HAP-1 (cell line): ENCODE measurements at regions not wholly inside any gene's neighbourhood (a gene's known extent, or its start where the extent isn't known, plus 50 kb on each side); places are given as distances from the start of the nearest gene placed in this dataset.
"Not testable (repeated sequence)": the region's sequence is repeated elsewhere in the genome, so short reads cannot be mapped to it uniquely, and the experiment has no call there.

Experiments used
- DNase-seq, 2 experiments: peaks; one replicate each; pipeline ENCODE4 v3.0.0-alpha.2; 2016 to 2020; ENCODE audit warnings: low spot score in 2 of 2
- H3K27me3 ChIP-seq: fragments of 250-450 bp; sonication (Bioruptor Pico); 2 replicates; pipeline ENCODE4 v1.5.1; 2020; ENCODE audit warnings: low read depth, mild to moderate bottlenecking, moderate library complexity
- H3K36me3 ChIP-seq: fragments of 250-450 bp; sonication (Bioruptor Pico); replicated peaks from 2 replicates; pipeline ENCODE4 v1.5.1; 2020; ENCODE audit warnings: mild to moderate bottlenecking
- H3K4me1 ChIP-seq: fragments of 250-450 bp; sonication (Bioruptor Pico); 2 replicates; pipeline ENCODE4 v1.5.1; 2020; ENCODE audit warnings: mild to moderate bottlenecking
- H3K4me3 ChIP-seq: fragments of 250-450 bp; sonication (Bioruptor Pico); 2 replicates; pipeline ENCODE4 v1.5.1; 2020; ENCODE audit warnings: mild to moderate bottlenecking, moderate library complexity
- H3K9me3 ChIP-seq: fragments of 250-450 bp; sonication (Bioruptor Pico); 2 replicates; pipeline ENCODE4 v1.5.1; 2020; ENCODE audit warnings: mild to moderate bottlenecking, moderate library complexity
- in situ Hi-C: fragments of 300-500 bp; cut with MboI; formaldehyde crosslinking; loops from 3 replicates; pipeline ENCODE4 v1.14.3; 2020; ENCODE audit warnings: low sequenced_read_pairs, inconsistent platforms, mixed read lengths

GRCh38 chr7:17038160-17038782 lies 156.5 kb upstream of the AGR3 start:
- in situ Hi-C loops: no loop called here
- DNase-seq: no peak
- Histone ChIP-seq H3K4me3 (no peak overlapping the region), H3K4me1 (no peaks in the 10 kb centered on the region), H3K9me3 (no peaks in the 10 kb centered on the region), H3K27me3 (peaks cover 13% of the 10 kb centered on the region), H3K36me3 (no peaks in the 10 kb centered on the region)

- Histone ChIP-seq H3K27me3 (peaks cover 13% of the 10 kb centered on the region), H3K36me3 (no peaks in the 10 kb centered on the region), H3K9me3 (no peaks in the 10 kb centered on the region), H3K4me3 (no peak overlapping the region), H3K4me1 (no peaks in the 10 kb centered on the region)
- DNase-seq: no peak
- in situ Hi-C loops: no loop called here
These were observed 157.0 kb upstream of the AGR3 start for GRCh38 chr7:17038783-17039170.

GRCh38 chr7:17039372-17039771 lies 157.6 kb upstream of the AGR3 start:
- no peak overlapping the region for H3K4me3 ChIP-seq
- H3K36me3 ChIP-seq: no peaks in the 10 kb centered on the region
- no peak for DNase-seq
- in situ Hi-C loops: no loop called here
- H3K4me1 ChIP-seq: no peaks in the 10 kb centered on the region
- no peaks in the 10 kb centered on the region for H3K9me3 ChIP-seq
- H3K27me3 ChIP-seq: peaks cover 13% of the 10 kb centered on the region

GRCh38 chr7:17040716-17041115 lies 158.9 kb upstream of the AGR3 start:
- H3K27me3 ChIP-seq: peaks cover 10% of the 10 kb centered on the region; the same call in 1 of the 2 replicates
- DNase-seq: no peak
- H3K36me3 ChIP-seq: no peaks in the 10 kb centered on the region
- in situ Hi-C loops: no loop called here
- H3K4me1 ChIP-seq: no peaks in the 10 kb centered on the region
- H3K9me3 ChIP-seq: no peaks in the 10 kb centered on the region
- H3K4me3 ChIP-seq: no peak overlapping the region

GRCh38 chr7:17041324-17041723 lies 159.5 kb upstream of the AGR3 start:
- no peak for DNase-seq
- Histone ChIP-seq H3K36me3 (no peaks in the 10 kb centered on the region), H3K9me3 (no peaks in the 10 kb centered on the region), H3K4me3 (no peak overlapping the region), H3K27me3 (peaks cover 10% of the 10 kb centered on the region; the same call in 1 of the 2 replicates), H3K4me1 (no peaks in the 10 kb centered on the region)
- in situ Hi-C loops: no loop called here

GRCh38 chr7:17042211-17042610 lies 160.4 kb upstream of the AGR3 start:
- no peak overlapping the region for H3K4me3 ChIP-seq
- H3K36me3 ChIP-seq: no peaks in the 10 kb centered on the region
- no peaks in the 10 kb centered on the region for H3K4me1 ChIP-seq
- H3K9me3 ChIP-seq: no peaks in the 10 kb centered on the region
- DNase-seq: no peak
- in situ Hi-C loops: no loop called here
- peaks cover 13% of the 10 kb centered on the region; the same call in 1 of the 2 replicates for H3K27me3 ChIP-seq

GRCh38 chr7:17043012-17043877 lies 161.5 kb upstream of the AGR3 start:
- Histone ChIP-seq H3K36me3 (no peaks in the 10 kb centered on the region), H3K27me3 (peaks cover 9% of the 10 kb centered on the region; the same call in 1 of the 2 replicates), H3K4me1 (no peaks in the 10 kb centered on the region), H3K9me3 (no peaks in the 10 kb centered on the region), H3K4me3 (no peak overlapping the region)
- in situ Hi-C loops: no loop called here
- no peak for DNase-seq

GRCh38 chr7:17044396-17044795 lies 162.6 kb upstream of the AGR3 start:
- Histone ChIP-seq H3K4me3 (no peak overlapping the region), H3K36me3 (no peaks in the 10 kb centered on the region), H3K27me3 (peaks cover 9% of the 10 kb centered on the region; the same call in 1 of the 2 replicates), H3K9me3 (no peaks in the 10 kb centered on the region), H3K4me1 (no peaks in the 10 kb centered on the region)
- DNase-seq: no peak
- in situ Hi-C loops: no loop called here

- no peaks in the 10 kb centered on the region for H3K4me1 ChIP-seq
These were observed 163.1 kb upstream of the AGR3 start for GRCh38 chr7:17044861-17045260.

GRCh38 chr7:17046259-17046658 lies 164.5 kb upstream of the AGR3 start:
- H3K4me3 ChIP-seq: no peak overlapping the region
- in situ Hi-C loops: no loop called here
- peaks cover 4% of the 10 kb centered on the region; the same call in 1 of the 2 replicates for H3K27me3 ChIP-seq
- no peaks in the 10 kb centered on the region for H3K36me3 ChIP-seq
- H3K4me1 ChIP-seq: no peaks in the 10 kb centered on the region
- no peaks in the 10 kb centered on the region for H3K9me3 ChIP-seq
- DNase-seq: no peak

More at GRCh38 chr7:17044861-17045260, 163.1 kb upstream of the AGR3 start:
- Histone ChIP-seq H3K27me3 (peaks cover 9% of the 10 kb centered on the region; the same call in 1 of the 2 replicates), H3K9me3 (no peaks in the 10 kb centered on the region), H3K4me3 (no peak overlapping the region), H3K36me3 (no peaks in the 10 kb centered on the region)
- in situ Hi-C loops: no loop called here
- no peak for DNase-seq

GRCh38 chr7:17046666-17047065 lies 164.9 kb upstream of the AGR3 start:
- no peaks in the 10 kb centered on the region for H3K36me3 ChIP-seq
- H3K4me1 ChIP-seq: no peaks in the 10 kb centered on the region
- no peaks in the 10 kb centered on the region for H3K9me3 ChIP-seq
- in situ Hi-C loops: no loop called here
- H3K27me3 ChIP-seq: peaks cover 4% of the 10 kb centered on the region; the same call in 1 of the 2 replicates
- DNase-seq: no peak
- H3K4me3 ChIP-seq: no peak overlapping the region

GRCh38 chr7:17053164-17053563 lies 171.4 kb upstream of the AGR3 start:
- H3K9me3 ChIP-seq, H3K27me3 ChIP-seq, H3K4me3 ChIP-seq, H3K4me1 ChIP-seq, in situ Hi-C loops, H3K36me3 ChIP-seq: not testable (repeated sequence)
- peak in 1 of 2 experiments; percentile 10 for DNase-seq

GRCh38 chr7:17054206-17054605 lies 172.4 kb upstream of the AGR3 start:
- in situ Hi-C loops: no loop called here
- no peaks in the 10 kb centered on the region for H3K36me3 ChIP-seq

GRCh38 chr7:17054836-17055235 lies 173.1 kb upstream of the AGR3 start:
- in situ Hi-C loops: no loop called here
- H3K4me1 ChIP-seq: no peaks in the 10 kb centered on the region
- no peaks in the 10 kb centered on the region for H3K36me3 ChIP-seq
- no peaks in the 10 kb centered on the region for H3K9me3 ChIP-seq
- H3K27me3 ChIP-seq: no peaks in the 10 kb centered on the region
- no peak for DNase-seq
- H3K4me3 ChIP-seq: no peak overlapping the region

More at GRCh38 chr7:17054206-17054605, 172.4 kb upstream of the AGR3 start:
- Histone ChIP-seq H3K4me3 (no peak overlapping the region), H3K4me1 (no peaks in the 10 kb centered on the region), H3K27me3 (no peaks in the 10 kb centered on the region), H3K9me3 (no peaks in the 10 kb centered on the region)
- no peak for DNase-seq
